ENCODE measurements at regions not wholly inside any gene's neighbourhood (a gene's known extent, or its start where the extent isn't known, plus 50 kb on each side); places are given as distances from the start of the nearest gene placed in this dataset.

- Histone ChIP-seq H3K36me3 (ENCODE audit: control insufficient read depth in 1 of 2, insufficient read depth in 2 of 2, low read length in 2 of 2) (no peaks in the 10 kb centered on the region), H3K9me3 (ENCODE audit: control insufficient read depth in 1 of 2, insufficient read depth in 1 of 2, low read depth in 1 of 2, low read length in 2 of 2) (no peaks in the 10 kb centered on the region), H3K27ac (ENCODE audit: low read depth, low read length) (no peak overlapping the region), H3K4me1 (ENCODE audit: control insufficient read depth in 1 of 2, insufficient read depth in 2 of 2, low read length in 2 of 2) (0 out of 4 replicates have a peak, but pooled peaks cover 0 to 4% of the 10 kb centered on the region in 2 experiments), H2AFZ (ENCODE audit: low read depth, low read length, poor library complexity, severe bottlenecking) (no peak overlapping the region), H3K4me3 (replicated peaks in 1 of 2; ENCODE audit: low read depth in 1 of 2, low read length in 2 of 2) (no peak overlapping the region), H3K9ac (ENCODE audit: low read length) (no peak overlapping the region), H3K4me2 (ENCODE audit: low read length) (no peak overlapping the region), H3K27me3 (ENCODE audit: insufficient read depth, low read length) (no peaks in the 10 kb centered on the region), H4K20me1 (ENCODE audit: insufficient read depth) (no peaks in the 10 kb centered on the region), H3K9me2 (ENCODE audit: insufficient read depth) (no peaks in the 10 kb centered on the region), H3K79me2 (ENCODE audit: insufficient read depth, low read length) (no peaks in the 10 kb centered on the region)
- ChIA-PET POLR2A (no interaction called here), CTCF (no interaction called here), RAD21 (ENCODE audit: low non-redundant PET in 1 of 2, low total read pairs in 2 of 2, uncharacterized antibody in 2 of 2, unreplicated experiment in 2 of 2) (no interaction called here)
- no peak for TF ChIP-seq JUND (IDR thresholded peaks at IDR 0.05)
- BruUV-seq (replicated peaks), result no TSS peak
- no peak for DNase-seq (ENCODE audit: low read depth, low spot score)
- ATAC-seq, result no peak
- intact Hi-C loops (cut with micrococcal nuclease), result no loop called here
Observed at GRCh38 chr10:62993121-62993520, 140.0 kb upstream of the NRBF2 start.

- RAD21 ChIA-PET (ENCODE audit: low non-redundant PET in 1 of 2, low total read pairs in 2 of 2, uncharacterized antibody in 2 of 2, unreplicated experiment in 2 of 2), result no interaction called here
Observed at GRCh38 chr10:62992145-62992721, 140.9 kb upstream of the NRBF2 start.

More at GRCh38 chr10:62992145-62992721, 140.9 kb upstream of the NRBF2 start:
- Histone ChIP-seq H3K9me3 (ENCODE audit: control insufficient read depth in 1 of 2, insufficient read depth in 1 of 2, low read depth in 1 of 2, low read length in 2 of 2) (no peaks in the 10 kb centered on the region), H3K9ac (ENCODE audit: low read length) (no peak overlapping the region), H3K27ac (ENCODE audit: low read depth, low read length) (no peak overlapping the region), H3K36me3 (ENCODE audit: control insufficient read depth in 1 of 2, insufficient read depth in 2 of 2, low read length in 2 of 2) (no peaks in the 10 kb centered on the region), H3K27me3 (ENCODE audit: insufficient read depth, low read length) (no peaks in the 10 kb centered on the region), H3K4me1 (ENCODE audit: control insufficient read depth in 1 of 2, insufficient read depth in 2 of 2, low read length in 2 of 2) (0 out of 4 replicates have a peak, but pooled peaks cover 0 to 4% of the 10 kb centered on the region in 2 experiments), H4K20me1 (ENCODE audit: insufficient read depth) (no peaks in the 10 kb centered on the region), H3K79me2 (ENCODE audit: insufficient read depth, low read length) (no peaks in the 10 kb centered on the region), H3K9me2 (ENCODE audit: insufficient read depth) (no peaks in the 10 kb centered on the region), H3K4me3 (replicated peaks in 1 of 2; ENCODE audit: low read depth in 1 of 2, low read length in 2 of 2) (no peak overlapping the region), H2AFZ (ENCODE audit: low read depth, low read length, poor library complexity, severe bottlenecking) (no peak overlapping the region), H3K4me2 (ENCODE audit: low read length) (no peak overlapping the region)
- DNase-seq (ENCODE audit: low read depth, low spot score) (no peak), ATAC-seq (no peak)
- ChIA-PET CTCF (no interaction called here), POLR2A (no interaction called here)
- no TSS peak for BruUV-seq (replicated peaks)
- intact Hi-C loops (cut with micrococcal nuclease), result no loop called here
- peak; percentile 43 for TF ChIP-seq FOSL1 (IDR thresholded peaks at IDR 0.05; ENCODE audit: low read depth)
- TF ChIP-seq, protein P1, sequence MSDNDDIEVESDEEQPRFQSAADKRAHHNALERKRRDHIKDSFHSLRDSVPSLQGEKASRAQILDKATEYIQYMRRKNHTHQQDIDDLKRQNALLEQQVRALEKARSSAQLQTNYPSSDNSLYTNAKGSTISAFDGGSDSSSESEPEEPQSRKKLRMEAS (IDR thresholded peaks at IDR 0.05), result no peak

Measured in HCT116 (cell line).